HG03139 (cell line): ENCODE measurements at regions not wholly inside any gene's neighbourhood (a gene's known extent, or its start where the extent isn't known, plus 50 kb on each side); places are given as distances from the start of the nearest gene placed in this dataset.
A peak's percentile ranks its signal among the peaks of the same experiment; 100 is the strongest.

Experiments
- ATAC-seq: cut with Tn5 transposase; IDR thresholded peaks from one replicate; pipeline ENCODE4 v1.9.1; 2021; ENCODE audit not compliant: unreplicated experiment

GRCh38 chr9:68644831-68645230 lies 60.2 kb upstream of the PIP5K1B start:
- ATAC-seq = no peak

GRCh38 chr9:68648164-68648563 lies 56.9 kb upstream of the PIP5K1B start:
- ATAC-seq = no peak

DNA sequence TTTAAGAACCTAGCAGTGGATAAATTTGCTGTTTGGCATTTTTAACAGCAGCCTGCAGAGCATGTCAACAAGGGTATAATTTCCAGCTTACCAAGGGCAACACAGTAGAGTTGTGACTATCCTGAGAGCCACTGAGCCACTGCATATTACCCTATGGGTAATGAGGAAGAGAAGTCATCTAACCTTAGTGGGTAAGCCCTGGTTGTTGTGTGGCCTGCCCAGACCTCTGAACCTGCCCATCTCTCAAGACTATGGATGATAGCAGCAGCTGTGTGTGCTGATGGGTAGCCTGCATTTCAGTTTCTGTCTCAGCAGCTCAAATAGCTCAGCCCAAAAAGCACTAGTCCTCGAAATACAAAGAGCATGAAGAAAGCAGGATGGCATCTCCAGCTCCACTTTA lies 56.1 kb upstream of the PIP5K1B start:
- ATAC-seq = no peak

GRCh38 chr9:68651280-68651893 lies 53.7 kb upstream of the PIP5K1B start:
- ATAC-seq = no peak

DNA sequence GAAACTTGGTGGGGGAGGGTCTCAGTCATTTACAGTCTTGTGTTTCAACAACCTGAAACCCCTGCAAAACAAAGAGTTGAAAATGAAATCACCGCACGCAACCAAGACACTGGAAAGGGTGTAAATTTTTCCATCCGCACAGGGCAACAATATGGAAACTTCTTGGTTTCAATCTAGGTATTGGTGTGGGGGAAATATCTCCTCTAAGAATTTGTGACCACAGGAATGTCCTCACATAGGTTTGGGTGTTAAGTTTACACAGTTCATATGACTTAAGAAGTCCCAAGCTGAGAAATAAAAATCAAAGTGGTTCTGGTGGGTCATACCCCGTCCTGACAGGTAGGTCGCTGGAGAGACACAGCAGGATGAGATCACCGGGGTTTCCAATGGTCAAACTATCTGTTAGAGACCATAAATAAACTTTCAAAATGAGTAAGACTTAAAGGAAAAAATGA lies 51.9 kb upstream of the PIP5K1B start:
- peak; percentile 71 for ATAC-seq

- ATAC-seq = no peak
Observed at GRCh38 chr9:68654075-68654474, 51.0 kb upstream of the PIP5K1B start.
